Brain pericyte (primary cell): ENCODE measurements at regions not wholly inside any gene's neighbourhood (a gene's known extent, or its start where the extent isn't known, plus 50 kb on each side); places are given as distances from the start of the nearest gene placed in this dataset.
"Not testable (repeated sequence)": the region's sequence is repeated elsewhere in the genome, so short reads cannot be mapped to it uniquely, and the experiment has no call there.

Source experiments
- DNase-seq: peaks from one replicate; pipeline ENCODE4 v3.0.0-alpha.2; 2012; ENCODE audit warnings: low read depth, low spot score

DNA sequence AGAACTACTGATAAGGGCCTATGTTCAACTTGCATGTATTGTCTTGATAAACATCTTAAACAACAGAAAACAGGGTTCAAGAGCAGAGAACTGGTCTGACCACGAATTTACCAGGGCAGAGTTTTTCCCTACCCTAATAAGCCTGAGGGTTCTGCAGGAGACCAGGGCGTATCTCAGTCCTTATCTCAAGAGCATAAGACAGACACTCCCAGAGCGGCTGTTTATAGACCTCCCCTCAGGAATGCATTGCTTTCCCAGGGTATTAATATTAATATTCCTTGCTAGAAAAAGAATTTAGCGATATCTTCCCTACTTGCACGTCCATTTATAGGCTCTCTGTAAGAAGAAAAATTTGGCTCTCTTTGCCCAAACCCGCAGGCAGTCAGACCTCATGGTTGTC lies 637.2 kb downstream of the EPM2A start:
- DNase-seq: not testable (repeated sequence)

DNA sequence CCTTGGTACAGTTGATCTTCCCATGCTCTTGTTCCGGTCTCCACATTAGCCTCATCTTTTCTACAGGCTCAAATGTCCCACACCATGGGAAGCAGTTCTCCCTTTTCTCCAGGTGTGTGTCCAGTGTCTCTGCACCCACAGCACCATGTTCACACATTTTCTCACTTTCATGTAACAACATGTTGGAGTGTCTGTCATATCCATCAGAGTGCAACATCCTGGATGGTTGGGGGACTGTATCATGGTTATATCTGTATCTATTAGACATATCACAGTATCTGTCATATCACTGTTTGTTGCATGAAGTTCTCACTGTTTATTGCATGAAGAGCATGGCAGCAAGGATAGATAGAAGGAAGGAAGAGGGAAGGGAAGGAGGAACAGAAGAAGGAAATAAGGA lies 635.6 kb downstream of the EPM2A start:
- DNase-seq: no peak

DNA sequence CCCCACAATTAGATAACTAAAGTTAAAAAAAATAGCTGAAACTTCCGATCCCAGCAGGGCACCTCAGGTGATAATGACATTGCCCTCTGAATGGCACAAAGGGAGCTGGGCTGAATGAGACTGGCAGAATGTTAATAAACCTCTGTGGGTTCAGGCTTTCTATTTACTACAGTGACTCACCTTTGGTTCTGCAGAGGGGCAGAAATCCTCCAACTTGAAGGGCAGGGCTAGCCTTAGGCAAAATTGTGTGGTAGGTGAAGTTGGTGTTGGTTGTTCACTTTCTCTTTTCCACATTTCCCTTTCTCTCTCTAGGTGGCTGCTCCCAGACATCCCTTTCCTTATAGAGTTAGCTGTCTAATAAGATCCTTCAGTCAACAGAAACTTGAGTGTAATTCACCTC lies 625.2 kb downstream of the EPM2A start:
- no peak for DNase-seq

DNA sequence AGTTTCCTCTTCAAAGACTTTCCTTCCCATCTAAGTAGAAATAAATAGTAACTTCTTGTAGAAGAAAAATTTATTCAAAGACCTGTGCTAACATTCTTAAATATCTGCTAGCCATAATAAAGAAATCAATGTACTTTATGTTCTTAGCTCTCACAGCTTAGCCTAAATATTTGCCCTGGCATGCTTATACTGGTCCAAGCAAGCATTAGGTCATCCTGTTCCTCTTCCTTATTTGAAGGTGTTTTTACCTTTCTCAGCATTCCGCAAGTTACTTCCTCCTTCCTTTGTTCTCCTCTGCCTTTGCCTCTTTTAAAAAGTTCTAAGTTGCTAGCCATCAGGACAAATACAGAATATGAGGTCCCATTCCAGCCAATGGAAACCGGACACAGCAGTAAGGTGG lies 623.9 kb downstream of the EPM2A start:
- DNase-seq: not testable (repeated sequence)

DNA sequence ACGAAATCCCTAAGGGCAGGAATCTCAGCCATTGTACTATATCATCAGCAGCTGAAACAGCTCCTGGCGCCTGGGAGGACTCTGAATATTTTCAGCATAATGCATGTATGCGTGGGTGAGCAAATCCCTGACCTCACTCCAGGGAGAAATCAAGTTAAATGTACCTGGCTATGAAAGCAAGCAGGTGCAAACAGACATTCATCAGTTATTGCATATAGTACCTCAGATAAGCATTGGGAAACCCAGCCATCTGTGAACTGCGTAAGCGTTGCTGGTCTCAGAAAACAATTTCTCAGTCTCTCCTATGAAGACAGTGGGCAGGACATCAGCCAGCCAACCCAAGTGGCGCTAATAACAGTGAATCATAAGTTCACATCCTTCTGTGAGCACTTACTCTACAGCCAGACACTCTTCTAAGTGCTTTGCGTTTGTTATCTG lies 622.6 kb downstream of the EPM2A start:
- DNase-seq: no peak

DNA sequence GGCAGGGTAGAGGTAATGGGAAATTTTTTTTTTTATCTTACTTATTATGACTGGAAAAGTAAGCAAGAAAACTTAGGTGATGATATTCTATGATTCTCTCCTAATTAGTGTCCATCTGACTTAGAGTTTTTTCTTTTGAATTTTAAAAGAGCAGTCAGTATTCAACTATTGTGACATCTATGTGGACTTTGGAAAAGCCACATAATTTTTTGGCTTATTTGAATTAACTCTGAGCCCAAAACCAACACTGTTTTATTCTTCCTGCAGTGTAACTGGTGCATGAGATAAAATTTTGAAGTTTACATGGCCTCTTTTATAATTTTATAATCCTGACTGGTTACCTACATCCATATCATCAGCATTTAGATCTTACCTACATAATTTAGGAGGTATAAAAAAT lies 619.7 kb downstream of the EPM2A start:
- no peak for DNase-seq

DNA sequence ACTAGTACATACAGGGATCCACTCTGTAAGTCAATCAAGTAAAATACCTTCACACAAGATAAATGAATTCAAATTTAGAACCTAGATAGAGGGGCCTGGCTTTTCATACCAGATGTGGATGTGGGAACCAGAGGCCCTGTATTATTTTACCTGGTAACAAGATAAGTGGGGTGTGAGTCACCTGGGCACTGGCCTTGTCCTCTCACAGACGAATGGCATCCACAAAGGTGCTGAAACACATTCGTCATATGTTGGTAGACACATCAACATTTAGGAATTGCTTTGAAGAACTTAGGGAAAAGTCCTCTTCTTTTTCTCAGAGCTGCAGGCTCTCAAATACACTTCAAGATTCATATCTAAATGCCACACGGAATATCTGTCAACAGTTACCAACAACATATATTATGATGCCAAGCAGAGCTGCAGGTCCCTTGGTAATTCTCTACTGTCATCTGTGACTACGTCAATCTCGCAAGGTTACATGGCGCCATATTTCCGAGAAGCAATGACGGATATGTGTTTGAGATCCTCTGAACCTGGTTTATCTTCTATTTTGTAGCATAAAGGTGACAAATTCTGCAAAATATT lies 618.6 kb downstream of the EPM2A start:
- no peak for DNase-seq

DNA sequence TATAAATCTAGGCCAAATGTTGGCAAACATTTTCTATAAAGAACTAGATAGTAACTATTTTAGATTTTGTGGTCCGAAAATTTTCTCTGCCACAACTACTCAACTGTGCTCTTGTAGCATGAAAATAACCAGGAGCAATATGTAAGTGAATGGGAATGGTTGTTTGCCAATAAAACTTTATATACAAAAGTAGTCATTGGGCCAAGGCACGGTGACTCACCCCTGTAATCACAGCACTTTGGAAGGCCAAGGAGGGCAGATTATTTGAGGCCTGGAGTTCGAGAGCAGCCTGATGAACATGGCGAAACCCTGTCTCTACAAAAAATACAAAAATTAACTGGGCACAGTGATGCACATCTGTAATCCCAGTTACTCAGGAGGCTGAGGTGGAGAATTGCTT lies 617.1 kb downstream of the EPM2A start:
- no peak for DNase-seq

DNA sequence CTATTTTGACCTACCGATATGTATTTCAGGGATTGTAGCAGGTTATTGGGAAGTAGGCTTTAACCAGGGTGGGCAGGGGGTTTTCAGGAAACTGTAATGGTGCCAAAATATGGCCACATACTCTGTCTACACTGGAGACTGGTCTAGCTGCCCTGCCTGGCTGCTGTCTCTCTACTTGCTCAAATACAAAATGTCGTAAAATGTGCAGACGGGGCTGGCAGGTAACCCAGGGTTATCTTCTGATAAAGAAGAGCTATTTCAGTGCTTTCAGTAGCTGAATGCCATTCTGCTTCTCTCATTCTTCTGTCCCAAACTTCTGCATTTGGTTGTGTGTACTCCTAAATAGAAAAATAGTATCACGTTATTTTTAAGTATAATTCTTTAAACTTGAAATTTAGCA lies 616.2 kb downstream of the EPM2A start:
- DNase-seq: no peak

DNA sequence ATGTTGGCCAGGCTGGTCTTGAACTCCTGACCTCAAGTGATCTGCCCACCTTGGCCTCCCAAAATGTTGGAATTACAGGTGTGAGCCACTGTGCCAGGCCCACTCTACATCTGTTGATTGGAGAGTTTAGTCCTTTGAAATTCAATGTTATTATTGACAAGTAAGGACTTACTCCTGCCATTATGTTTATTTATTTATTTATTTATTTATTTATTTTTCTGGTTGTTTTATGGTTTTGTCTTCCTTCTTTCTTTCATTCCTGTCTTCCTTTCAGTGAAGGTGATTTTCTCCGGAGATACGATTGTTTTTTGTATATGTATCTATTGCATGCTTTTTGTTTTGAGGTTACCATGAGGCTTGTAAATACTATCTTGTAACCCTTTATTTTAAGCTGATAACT lies 602.6 kb downstream of the EPM2A start:
- DNase-seq: no peak

DNA sequence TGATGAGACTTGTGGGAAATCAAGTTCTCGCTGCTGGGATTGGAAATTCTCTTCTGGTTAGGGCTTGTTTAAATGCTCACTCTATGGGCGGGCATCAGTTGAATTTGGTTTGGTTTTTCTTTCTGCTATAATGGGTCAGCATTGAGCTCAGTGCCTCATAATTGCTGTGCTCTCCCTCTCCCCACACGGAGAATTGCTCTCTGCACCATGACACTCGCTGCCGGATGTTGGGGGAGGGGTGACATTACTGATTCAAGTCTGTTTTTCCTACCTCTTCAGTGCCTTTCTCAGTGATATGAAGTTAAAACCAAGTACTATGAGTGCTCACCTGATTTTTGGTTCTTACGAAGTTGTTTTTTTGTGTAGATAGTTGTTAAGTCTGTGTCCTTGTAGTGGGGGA lies 599.6 kb downstream of the EPM2A start:
- DNase-seq: no peak

DNA sequence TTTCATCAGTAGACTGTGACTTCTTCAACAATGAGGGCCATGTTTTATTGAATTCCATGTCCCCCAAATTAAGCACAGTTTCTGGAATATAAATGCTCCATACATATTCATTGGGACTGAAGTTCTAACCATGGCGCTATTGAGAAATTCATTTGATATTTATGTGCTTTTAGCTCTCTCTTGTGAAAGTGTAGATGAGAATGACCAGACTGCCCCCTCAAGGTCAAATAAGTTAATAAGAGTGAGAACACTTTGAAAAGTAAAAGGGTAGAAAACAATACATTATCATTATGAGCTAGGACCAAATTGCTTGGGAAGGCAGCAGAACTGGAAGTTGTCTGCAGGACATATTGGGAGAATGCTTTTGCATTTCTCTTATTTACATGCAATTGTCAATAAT lies 597.9 kb downstream of the EPM2A start:
- DNase-seq: no peak

DNA sequence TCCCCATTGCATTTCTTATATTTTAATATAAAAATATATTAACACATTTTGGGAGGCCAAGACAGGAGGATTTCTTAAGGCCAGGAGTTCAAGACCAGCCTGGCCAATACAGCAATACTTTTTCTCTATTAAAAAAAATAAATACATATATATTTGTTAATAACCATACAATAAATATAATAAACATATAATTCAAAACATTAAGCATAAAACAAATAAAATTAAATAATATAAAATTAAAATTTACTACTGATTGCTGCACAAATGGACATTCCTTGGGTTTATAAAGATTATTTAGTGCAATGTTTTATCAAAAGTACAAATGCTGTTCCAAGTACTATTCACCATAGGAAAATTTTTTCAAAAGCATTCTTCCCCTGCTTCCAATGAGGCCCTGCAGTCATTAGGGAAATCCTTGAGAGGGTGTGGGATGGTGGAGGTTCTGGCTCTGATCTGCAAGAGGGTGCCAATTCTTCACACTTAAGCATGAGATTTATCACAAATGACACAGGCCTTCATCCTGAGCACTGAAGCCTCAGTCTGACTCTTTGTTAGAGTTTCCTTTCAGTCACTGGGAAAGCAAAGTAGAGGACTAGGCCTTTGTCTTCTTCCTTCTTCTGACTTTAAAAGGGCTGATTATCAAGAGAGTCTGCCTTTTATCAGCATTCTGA lies 596.7 kb downstream of the EPM2A start:
- DNase-seq: no peak

DNA sequence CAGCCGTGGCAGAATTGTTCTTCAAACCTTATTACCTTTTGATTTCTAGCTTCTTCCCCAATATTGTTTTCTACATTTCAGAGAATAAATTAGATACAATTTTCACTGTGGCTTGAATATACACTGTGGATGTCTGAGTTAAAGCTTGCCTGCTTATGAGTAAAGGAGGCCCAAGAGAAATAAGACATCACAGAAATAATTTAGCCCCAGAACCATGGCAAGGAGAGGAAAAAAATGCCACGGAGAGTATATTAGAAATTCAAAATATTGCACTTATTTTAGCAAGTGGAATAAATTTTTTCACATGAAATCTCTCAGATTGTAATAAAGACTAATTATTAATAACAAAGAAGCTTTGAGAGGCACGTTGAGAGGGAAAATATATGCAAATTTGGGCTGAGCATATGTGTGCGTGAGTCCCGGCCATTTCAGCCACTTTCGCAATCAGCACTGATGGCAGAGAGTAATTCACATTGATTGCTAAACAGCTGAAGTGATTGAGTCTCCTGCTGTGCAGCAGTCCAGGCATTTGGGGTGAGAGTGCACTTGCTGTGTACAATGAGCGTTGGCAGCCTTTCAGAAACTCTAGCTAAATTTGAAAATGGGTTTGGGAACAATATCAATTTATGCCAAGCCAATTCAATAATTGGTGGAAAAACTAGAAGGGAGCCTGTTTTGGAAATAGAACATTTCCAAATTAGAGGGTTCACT lies 596.0 kb downstream of the EPM2A start:
- no peak for DNase-seq

DNA sequence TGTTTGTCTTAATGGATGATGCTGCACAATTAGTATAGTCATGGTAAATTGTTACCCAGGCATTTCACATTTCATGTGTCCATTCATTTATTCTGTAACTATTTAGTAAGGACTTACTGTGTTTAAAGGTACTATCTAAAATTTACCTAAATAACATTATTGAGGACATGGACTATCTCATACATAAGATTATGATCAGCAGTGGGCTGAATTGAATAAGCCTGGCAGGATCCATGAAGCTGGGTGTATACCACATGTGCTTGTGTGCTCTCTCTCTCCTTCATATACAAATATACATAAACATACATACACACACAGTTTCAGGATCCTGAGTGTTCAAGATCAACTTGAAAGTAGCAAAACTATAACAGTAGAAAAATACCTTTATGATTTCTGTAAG lies 595.4 kb downstream of the EPM2A start:
- no peak for DNase-seq

DNA sequence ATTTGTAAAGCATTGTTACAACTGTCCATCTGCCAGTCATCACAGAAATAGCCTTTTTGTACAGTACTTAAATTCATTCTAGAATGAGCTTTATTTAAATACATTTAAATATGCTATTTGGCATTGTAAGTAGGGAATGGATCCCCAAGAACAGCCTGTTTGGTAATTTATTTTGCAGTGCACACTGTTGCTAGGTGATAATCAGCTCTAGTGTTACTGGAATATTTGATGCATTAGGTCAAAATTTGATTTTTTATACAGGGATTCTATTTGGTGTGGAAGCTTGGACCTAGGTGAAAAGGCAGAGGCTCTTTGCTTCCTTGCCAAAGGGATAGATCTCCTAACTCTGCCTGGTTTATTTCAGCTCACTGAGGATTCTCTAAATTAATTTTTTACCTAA lies 593.7 kb downstream of the EPM2A start:
- DNase-seq: no peak

DNA sequence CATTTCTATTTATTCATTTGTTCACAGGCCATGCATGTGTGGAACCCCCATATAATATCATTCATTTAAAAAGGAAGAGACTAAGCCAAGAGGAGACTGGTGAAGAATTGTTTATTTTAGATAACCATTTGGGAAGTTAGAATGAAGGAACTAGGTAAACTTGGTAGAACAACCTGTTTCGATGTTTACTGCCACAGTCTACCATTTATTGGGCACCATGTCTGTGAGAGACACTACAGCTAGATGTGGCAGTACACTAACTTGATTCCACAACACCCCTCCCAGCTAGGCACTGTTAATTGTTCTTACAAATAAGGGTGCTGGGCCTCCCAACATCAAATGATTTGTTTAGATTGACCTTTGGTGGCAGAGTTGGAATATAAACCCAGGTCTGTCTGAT lies 592.4 kb downstream of the EPM2A start:
- no peak for DNase-seq

DNA sequence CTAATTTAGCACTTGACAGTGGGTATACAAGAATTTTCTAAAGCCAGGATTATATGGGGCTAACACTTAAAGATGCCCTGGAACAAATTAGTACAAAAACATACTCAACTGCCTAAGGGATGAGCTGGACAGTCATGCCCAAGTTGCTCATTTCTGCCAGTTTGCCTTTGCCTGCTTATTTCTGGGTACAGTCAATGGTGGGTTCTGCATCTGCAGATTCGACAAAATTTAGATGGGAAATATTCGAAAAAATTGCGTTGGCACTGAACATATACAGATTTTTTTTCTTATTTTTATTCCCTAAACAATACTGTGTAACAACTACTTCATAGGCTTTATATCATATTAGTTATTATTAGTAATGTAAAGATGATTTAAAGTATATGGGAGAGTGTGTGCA lies 591.9 kb downstream of the EPM2A start:
- DNase-seq: no peak

DNA sequence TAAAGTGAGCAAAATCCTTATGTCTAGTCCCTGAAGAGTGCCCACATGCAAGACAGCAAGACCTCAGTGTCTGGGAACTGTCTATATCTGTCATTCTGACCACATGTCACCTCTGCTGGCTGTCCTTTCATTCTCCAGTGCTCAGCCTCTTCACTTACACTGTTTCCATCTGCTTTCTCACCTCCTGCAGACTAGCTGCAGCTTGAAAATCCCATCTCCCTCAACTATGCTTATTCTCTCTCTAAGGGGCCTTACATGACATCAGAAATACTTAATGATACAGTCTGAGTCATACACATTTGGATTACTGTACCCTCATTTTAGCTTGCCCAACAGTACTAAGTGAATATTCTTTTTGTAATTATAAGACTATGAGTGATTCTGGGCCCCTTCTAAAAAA lies 587.8 kb downstream of the EPM2A start:
- DNase-seq: peak; percentile 39

DNA sequence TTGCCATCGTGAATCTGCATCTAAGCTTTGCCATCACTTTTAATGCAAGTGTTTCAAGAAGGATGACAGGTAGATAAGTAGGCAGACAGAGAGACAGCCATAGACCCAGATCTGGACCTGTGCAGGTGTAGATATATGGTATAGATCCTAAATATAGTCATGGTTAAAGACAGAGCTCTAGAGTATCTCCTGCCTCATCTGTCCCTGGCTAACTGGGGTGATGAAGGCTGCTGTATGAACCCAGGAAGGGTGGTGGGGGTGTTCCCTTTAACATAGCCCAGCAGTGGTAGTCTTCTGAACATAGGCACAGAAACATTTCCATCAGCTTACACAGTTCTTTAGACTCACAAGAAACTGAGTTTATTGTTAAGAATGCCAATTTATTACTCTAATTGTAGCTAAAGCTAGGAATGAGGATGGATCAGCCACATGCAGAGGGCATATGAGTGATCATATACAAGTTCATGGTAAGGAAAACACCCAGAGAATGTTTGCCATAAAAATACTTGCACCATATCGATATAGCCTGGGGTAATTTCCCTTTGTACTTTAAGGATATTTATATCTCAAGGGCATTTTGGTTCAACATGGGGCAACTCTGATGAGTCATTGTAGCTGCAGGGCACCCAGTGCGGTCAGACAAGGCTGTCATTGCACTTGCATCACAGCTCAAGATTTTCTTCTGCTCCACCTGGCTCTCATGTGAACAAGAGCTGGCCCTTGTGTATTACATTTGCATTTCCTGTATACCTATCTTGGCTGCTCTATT lies 587.2 kb downstream of the EPM2A start:
- peak; percentile 43 for DNase-seq

DNA sequence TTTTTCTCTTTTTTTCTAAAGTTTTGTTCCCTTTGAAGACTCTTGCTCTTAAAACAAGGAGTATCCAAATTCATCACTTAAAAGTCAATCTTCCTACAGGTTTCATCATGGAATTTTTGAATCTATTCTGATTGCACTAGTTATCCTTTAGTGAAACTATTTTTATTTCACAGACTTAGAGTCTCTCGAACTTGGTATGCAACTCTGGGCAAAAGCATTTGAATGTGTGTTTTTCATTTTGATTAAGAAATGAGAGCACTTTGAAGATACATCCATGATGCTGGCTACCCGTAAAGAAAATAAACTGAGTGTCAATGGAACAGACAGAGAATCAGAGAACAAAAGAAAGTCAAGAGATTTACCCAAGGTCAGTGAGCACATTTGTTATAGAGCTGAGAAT lies 586.5 kb downstream of the EPM2A start:
- DNase-seq: no peak

DNA sequence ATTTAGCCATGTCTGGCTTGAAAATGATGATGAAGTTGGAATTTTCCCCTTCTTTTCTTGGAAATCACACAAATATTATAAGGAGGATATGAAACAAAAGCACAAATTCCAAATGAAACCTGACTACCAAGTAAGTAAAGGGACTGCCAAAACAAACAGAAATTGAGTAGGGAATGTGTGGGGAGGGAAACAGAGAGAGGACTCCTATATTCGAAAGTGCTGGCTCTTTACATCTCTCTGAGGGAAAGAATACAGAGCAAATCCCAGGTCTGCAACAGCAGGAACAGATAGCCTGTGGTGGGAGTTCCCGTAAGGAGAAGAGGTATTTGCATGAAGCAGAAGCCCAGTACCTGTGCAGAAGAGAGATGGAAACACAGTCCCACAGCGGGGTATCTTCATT lies 583.7 kb downstream of the EPM2A start:
- DNase-seq: no peak
